Endothelial cell of hepatic sinusoid (primary cell): ENCODE measurements at regions not wholly inside any gene's neighbourhood (a gene's known extent, or its start where the extent isn't known, plus 50 kb on each side); places are given as distances from the start of the nearest gene placed in this dataset.
"Not testable (repeated sequence)": the region's sequence is repeated elsewhere in the genome, so short reads cannot be mapped to it uniquely, and the experiment has no call there.

Source experiments
- in situ Hi-C: cut with HindIII; loops from 2 replicates; pipeline ENCODE4 v1.10.0; 2017; ENCODE audit warnings: low sequenced_read_pairs

DNA sequence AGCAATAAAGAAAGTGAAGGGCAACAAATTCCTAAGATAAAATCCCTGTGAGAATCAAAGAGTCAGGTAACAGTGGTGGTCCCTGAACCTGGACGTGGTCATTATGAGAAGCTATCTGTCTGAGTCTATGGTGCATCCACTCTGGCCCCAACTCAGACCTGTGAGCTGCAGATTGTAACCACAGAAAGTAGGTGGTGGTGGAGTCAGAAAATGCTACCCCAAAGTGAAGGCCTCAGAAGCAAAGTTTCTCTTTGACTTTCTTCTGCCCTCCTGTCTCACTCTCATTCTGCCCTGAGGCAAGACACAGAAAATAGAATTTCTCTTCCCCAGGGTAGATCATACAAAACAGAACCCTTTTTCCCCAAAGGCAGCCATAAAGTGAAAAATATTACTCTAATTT lies 84.1 kb upstream of the NEIL3 start:
- in situ Hi-C loops, result no loop called here

DNA sequence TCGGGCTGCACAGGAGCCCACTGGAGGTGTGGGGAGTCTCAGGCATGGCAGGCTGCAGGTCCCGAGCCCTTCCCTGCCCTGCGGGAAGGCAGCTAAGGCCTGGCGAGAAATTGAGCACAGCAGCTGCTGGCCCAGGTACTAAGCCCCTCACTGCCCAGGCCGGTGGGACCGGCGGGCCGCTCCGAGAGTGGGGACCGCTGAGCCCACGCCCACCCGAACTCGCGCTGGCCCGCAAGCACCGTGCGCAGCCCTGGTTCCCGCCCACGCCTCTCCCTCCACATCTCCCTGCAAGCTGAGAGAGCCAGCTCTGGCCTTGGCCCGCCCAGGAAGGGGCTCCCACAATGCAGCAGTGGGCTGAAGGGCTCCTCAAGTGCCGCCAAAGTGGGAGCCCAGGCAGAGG lies 82.0 kb upstream of the NEIL3 start:
- in situ Hi-C loops, result no loop called here

DNA sequence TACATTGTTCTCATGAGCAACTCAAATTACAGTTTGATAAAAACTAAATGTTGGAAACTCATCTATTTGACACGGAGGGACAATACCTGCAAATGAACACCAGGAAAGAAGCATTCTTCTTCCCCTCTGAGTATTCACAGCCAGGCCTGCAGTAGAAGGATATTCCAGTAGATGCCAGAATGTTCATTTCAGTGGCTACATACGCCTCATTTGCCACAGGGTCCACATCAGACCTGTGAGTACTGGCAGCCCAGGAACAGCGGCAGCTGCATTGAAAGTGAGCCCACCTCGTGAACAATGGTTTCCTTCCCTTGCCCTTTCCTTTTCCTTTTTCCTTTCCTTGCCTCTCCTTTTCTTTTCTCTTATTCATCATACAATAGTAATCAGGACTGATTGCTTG lies 81.1 kb upstream of the NEIL3 start:
- in situ Hi-C loops, result no loop called here

DNA sequence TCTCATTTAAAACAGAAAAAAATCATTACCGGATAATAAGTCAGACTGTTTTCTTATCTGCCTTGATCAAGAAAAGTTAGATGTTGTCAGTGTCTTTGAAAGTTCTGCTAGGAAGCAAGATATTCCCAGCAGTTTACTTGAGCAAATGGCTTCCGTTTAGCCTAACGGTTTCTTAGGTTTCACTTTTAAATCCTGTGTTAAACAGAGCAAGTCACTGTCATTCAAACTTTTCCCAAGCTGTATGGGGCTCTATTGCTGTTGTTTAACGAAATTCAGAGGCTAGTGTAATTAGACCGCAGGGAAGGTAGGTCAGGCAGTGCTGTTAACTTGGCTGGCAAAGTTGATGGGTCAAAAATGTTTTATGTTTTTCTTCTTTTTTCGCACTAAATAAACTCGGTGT lies 80.3 kb upstream of the NEIL3 start:
- in situ Hi-C loops, result no loop called here

DNA sequence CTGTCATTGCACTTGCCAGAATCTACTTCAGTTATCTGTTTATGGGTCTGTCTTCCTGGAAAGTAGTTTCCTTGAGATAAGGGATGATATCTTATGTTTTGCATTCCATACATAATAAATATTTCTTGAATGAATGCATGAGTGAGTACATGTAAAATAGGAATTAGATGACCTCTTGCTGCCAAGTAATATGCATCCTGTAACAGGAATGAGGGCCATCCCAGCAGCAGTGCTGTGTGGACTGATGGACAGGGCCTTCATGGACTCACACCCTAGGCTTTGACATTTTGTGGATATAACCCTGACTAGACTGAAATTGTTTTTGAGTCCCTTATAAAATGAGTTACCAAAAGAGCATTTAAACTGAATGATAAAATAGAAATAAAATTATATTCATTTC lies 77.2 kb upstream of the NEIL3 start:
- in situ Hi-C loops, result no loop called here

DNA sequence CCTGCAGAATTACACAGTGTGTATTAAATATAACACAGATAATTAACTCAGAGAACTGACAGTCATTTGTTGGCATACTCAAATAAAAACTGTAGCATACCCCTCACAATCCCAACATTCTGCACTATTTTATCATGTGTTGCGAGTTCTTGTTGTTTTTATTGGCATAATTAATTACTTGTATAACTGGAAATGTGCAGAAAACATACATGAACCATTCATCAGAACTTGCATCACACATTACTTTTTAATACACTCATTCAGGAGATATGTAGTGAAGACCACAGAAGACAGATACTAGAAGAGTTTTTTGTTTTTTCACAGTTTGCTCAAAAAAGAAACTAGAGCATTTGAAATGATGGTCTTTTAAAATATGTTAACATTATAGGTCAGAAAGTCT lies 74.6 kb upstream of the NEIL3 start:
- in situ Hi-C loops, result no loop called here

DNA sequence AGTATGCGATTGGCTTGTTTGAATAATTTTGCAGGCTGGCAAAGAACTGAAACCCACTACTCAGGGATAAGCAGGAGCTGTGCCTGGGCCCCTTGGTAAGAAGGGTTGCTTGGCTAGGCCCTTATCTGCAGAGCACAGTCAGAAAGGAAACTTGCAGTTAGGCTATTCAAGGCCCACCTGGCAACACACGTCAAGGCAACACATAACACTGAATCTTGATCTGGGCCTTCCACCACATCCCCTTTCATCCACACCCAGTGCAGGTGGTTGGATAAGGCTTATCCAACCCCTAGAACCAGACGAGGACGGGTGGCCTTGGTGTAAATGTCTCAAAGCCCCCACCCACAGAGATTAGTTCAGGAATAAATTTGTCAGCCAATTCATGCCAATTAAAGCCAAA lies 72.8 kb upstream of the NEIL3 start:
- in situ Hi-C loops, result no loop called here

DNA sequence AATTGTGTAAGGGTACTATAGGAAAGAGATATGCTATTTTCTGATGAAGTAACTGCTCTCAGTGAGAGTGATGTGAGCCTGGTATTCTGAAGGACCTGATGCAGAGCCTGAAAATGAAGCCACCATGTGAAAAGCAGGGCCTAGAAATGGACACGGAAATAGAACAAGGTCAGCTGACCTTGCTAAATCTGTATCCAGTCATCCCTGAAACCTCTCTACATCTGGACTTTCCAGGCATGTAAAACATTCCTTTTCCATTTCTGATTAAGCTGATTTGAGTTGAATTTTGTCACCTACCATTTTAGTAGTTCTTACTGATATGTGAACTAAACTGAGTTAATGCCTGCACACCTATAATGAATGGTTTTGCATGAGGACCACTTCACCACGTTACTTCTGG lies 72.4 kb upstream of the NEIL3 start:
- in situ Hi-C loops, result no loop called here

DNA sequence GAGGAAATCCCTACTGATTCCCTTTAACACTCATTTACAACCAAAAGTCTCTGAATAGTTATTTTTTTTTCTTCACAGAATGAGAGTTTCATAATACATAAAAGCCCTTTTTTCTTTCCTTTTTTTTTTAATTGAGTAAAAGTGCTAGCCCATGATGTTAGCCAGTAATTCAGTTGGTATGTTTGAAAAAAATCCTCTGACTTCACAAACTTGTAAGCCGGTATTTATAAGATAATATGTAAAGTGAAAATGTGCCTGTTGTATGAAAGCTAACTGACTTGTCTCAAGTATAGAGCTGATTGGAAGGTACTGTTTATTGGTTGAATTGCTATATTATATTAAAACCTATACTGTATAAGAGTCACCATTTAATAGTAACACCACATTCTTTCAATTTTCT lies 70.2 kb upstream of the NEIL3 start:
- in situ Hi-C loops, result no loop called here

DNA sequence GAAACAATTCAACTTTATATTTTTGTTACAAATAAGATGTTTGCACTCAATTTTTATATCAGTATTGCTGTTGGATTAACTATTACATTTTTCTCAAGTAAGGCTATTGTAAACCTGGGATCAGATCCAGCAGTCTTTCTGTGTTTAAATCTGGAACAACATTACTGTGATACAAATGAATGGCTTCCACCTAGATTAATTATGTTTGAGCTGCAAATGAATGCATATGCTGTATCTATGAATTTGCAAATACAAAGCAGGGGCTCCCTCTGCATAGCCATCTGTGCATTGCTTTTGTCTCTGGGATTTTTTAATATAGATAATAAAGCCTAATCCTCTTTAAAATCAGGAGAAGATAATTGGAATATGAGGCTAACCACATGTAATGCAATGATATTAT lies 69.8 kb upstream of the NEIL3 start:
- in situ Hi-C loops, result no loop called here

DNA sequence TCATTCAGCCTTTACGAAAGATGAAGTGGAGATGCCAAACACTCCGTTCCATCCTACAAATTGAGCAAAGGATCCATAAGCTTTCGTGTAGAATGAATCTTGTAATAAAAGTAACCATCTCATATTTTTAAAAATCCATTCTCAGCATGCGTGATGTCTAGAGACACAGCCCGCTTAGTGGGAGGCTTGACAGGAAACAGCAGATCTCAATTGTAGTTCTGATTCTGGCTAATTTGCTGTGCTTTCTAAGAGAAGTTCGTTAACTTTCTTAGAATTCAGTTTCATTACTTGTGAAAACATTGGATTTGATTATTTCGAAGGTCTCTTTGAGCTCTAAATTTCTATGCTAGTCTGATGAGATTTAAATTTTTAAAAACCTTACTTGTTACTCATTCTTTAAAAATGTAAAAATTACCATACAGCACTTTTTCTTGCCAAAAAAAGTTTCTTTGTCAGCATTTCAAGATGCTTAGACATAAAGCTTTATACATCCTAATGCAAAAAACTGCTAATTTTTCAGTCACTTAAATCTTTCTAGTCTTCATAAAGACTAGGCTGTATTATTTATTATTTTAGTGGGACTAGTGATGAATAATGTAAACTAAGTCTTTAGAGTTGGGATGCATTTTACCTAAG lies 66.9 kb upstream of the NEIL3 start:
- in situ Hi-C loops, result no loop called here

DNA sequence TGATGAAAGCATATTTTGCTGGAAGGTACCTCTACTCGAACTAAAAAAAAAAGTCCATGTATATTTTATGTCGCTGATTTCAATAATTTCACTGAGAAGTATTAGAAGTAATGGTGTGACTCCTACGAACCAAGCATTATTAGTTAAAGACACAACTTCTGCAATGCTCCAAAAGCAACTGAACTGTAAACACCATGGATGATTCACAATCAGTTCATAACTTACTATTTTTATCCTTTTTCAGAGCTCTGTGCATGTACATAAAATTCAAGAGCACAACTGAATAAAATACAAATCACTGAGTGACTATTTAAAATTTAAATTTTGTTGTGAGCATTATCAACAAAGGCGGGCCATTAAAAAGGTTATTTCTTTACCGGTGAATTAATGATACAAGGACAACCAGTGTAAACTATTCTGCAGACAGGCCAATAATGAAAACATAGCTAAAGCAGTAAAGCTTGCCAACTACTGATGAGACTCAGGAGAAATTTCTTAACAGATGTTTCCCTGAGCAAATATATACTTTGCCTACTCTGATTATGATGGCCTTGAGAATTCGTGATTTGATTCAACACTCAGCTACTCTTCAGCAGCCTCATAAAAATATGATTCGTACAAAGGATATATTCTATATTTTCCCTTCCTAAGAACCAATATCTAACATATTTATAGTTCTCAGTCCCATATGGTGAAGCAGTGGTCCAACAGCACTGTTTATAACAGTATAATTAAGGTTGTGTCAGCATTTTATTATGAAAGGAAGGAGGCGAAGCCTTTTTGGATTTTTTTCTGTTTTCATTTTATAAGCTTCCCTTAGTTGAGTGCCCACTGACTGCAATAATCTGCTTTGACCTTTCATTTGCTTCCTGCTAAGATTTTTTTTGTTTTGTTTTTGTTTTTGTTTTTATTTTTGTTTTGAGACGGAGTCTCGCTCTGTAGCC lies 62.8 kb upstream of the NEIL3 start:
- in situ Hi-C loops, result loop anchor here (5.0 kb wide), 1 partner anchor 95 kb away; no protein-coding TSS in a partner anchor

DNA sequence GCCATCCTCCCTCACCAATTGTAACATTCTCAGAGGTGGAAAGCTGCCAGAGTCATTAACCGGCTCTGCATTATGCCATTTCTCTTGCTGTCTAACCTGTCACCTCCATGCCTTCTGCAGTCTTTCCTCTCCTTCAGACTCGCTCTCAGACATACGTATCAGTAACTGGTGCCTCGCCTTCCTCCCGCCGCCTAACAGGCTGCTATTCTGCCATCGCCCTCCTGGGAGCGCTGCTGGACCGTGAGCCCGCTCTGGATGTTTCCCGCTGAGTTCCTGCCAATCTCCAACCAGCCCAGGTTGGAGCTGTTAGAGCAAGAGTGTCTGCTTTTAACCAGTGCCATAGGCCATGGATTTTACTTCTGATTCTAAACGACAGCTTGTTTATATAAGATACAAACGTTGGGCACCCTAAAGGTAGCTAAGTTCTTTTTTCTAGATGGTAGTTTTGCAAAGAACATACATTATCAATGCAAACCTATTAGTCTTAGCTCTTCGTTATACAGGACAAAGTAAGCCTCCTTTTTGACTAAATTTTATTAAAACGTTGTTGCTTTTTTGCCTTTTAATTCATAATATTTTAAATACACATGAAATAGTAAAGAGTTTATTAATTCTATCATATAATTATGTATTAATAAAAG lies 59.5 kb upstream of the NEIL3 start:
- in situ Hi-C loops, result no loop called here

DNA sequence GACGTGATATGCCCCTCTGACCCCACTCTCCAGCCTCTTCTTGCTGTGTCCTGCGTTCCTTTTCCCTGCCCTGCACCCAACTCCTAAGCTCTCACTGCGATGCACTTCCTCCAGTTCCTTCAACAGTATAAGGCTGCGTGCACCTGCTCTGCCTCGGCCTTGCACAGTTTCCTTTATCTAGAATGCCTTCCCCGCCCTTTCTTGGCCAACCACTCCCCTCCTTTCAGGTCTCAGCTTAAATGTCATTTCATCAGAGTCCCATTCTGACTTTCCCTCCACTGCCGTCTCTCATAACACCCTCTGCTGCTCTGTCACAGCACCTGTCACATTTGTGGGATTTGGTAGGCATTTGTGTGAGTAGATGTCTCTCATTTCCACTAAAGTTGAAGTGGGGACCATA lies 58.4 kb upstream of the NEIL3 start:
- in situ Hi-C loops, result no loop called here

DNA sequence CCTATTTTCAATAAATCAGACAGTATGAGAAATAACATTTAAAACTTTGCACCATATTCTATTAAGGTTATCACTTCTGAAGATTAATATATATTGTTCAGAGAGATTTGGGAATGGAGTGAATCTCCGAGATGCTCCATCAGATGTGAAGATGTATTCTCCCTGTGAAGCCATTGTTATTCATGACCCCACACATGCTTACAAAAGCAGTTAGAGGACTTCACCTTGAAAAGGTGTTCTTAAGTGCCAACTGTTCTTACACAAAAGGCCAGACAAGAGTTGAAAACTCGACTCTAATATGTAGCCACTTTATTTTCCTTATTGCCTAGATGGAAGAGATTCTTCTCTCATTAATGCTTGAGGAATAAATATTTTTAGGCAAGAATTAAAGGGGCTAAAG lies 54.3 kb upstream of the NEIL3 start:
- in situ Hi-C loops, result no loop called here

DNA sequence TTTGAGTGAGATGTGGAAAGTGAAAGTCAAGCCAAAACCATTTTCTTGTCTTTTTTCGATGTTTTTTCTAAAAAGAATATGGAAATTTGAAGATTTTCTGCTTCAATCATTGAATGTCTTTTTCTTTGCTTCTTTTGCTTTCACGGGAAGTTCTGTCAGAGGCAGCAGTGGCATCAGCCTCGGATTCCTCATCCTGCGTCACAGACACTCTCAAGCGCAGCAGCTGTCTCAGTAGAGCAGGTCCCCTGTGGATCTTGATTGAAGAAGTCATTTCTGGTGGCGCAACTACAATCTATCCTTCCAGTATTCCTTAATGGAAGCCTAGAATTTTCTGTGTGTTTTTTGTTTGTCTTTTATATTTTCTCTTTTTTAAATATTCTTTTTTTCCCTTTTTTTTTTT lies 52.7 kb upstream of the NEIL3 start:
- in situ Hi-C loops, result no loop called here

DNA sequence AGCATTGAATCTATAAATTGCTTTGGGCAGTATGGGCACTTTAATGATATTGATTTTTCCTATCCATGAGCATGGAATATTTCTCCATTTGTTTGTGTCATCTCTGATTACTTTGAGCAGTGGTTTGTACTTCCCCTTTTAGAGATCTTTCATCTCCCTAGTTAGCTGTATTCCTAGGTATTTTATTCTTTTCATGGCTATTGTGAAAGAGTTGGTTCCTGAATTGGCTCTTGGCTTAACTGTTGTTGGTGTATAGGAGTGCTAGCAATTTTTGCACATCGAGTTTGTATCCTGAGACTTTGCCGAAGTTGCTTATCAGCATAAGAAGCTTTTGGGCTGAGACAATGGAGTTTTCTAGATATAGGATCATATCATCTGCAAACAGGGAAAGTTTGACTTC lies 50.2 kb upstream of the NEIL3 start:
- in situ Hi-C loops, result not testable (repeated sequence)
